HUES48 (cell line): ENCODE measurements at regions not wholly inside any gene's neighbourhood (a gene's known extent, or its start where the extent isn't known, plus 50 kb on each side); places are given as distances from the start of the nearest gene placed in this dataset.

Source experiments
- H3K27ac ChIP-seq: one replicate; pipeline ENCODE4 v1.7.0; 2013; ENCODE audit warnings: low read depth, low read length, inconsistent platforms
- H3K27me3 ChIP-seq: 2 replicates; pipeline ENCODE4 v1.6.1; 2013; ENCODE audit warnings: mild to moderate bottlenecking, low read length; ENCODE audit not compliant: control insufficient read depth, insufficient read depth
- H3K36me3 ChIP-seq: 2 replicates; pipeline ENCODE4 v1.6.1; 2013; ENCODE audit warnings: low read length; ENCODE audit not compliant: control insufficient read depth, insufficient read depth
- H3K4me1 ChIP-seq: 2 replicates; pipeline ENCODE4 v1.6.1; 2013; ENCODE audit warnings: mild to moderate bottlenecking, low read length; ENCODE audit not compliant: control insufficient read depth, insufficient read depth
- H3K4me3 ChIP-seq: 2 replicates; pipeline ENCODE4 v1.5.1; 2013; ENCODE audit warnings: mild to moderate bottlenecking, low read depth, low read length
- H3K9ac ChIP-seq: 2 replicates; pipeline ENCODE4 v1.6.1; 2013; ENCODE audit warnings: mild to moderate bottlenecking, low read depth, low read length, moderate library complexity
- H3K9me3 ChIP-seq: 2 replicates; pipeline ENCODE4 v1.6.1; 2013; ENCODE audit warnings: low read length; ENCODE audit not compliant: control insufficient read depth, insufficient read depth

DNA sequence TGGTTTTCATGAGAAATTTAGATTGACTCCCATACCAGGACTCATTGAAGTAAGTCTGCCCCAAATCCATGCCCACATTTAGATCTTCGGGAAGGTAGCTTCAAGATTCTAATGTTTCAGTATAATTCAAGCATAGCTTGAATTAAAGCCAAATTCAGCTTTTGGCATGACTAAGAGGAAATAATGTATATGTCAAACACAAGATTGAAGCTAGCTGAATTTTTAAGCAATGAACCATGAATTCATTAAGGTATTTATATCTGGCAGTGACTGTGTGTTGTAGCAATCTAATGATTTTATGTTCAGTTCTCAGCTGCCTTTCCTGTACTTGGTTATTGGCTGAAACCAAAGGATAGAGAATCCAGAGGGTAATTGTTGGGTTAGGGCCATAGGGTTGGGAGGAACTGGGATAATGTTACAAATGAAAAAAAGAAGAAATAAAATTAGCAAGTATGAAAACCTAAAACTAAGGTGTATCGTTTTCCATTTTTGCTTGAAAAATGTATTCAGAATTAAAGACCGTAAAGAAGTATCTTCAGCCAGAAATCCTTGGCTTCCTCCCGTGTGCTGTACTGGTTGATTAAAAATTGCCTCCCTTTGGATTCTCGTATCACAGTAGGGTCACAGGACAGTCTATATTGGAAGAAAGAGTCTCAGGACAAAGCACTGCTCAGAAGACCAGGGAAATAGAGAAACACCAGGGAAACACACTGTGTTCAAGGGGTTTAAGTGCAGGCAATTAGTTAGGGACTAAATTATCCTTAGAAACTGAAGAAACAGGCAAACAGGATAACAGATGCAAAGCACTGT is 119.0 kb upstream of the FN1 start:
- Histone ChIP-seq H3K4me3 (no peak overlapping the region), H3K4me1 (no peaks in the 10 kb centered on the region), H3K36me3 (no peaks in the 10 kb centered on the region), H3K9me3 (no peaks in the 10 kb centered on the region), H3K9ac (no peak overlapping the region), H3K27me3 (no peaks in the 10 kb centered on the region), H3K27ac (no peak overlapping the region)

DNA sequence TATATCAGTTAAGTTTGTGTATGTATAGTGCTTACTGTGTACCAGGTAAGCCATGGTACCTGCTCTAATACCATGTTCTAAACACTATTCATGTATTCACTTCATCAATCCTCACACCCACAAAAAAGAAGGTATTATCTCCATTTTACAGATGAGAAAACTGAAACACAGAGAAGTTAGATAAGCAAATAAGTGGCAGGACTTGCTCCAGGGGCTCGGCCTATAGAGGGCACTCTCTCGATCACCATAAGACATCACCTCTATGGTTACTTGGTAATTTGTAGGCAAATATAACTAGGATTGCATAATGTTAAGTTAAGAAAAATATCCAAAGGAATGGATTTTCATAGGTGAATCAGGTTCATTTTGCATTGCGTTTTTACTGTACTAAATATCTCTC is 118.1 kb upstream of the FN1 start:
- H3K4me1 ChIP-seq = peaks cover 5% of the 10 kb centered on the region; the same call in 1 of the 2 replicates
- no peak overlapping the region for H3K27ac ChIP-seq
- H3K4me3 ChIP-seq = no peak overlapping the region
- no peaks in the 10 kb centered on the region for H3K9me3 ChIP-seq
- no peak overlapping the region for H3K9ac ChIP-seq
- no peaks in the 10 kb centered on the region for H3K27me3 ChIP-seq
- H3K36me3 ChIP-seq = no peaks in the 10 kb centered on the region

DNA sequence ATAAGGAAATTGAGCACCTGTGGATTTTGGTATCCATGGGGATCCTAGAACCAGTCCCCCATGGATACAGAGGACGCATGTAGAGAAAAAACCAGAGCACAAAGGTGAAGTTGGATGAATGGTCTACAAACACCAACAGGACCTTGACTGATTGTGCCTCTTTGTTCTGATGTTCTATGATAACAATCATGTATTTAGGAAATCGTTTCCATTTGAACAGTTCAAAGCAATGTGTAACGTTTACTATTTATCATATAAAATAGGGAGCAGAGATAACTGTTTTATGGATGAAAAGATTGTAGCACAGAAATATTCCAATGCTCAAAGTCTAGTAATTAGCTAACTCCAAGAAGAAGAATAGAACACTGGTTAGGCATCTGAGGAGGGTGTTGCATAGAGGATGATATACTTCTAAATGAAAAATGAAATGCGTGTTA is 116.3 kb upstream of the FN1 start:
- H3K9me3 ChIP-seq = no peaks in the 10 kb centered on the region
- no peak overlapping the region for H3K27ac ChIP-seq
- no peaks in the 10 kb centered on the region for H3K36me3 ChIP-seq
- H3K4me1 ChIP-seq = peaks cover 19% of the 10 kb centered on the region; the same call in 1 of the 2 replicates
- H3K4me3 ChIP-seq = no peak overlapping the region
- H3K9ac ChIP-seq = no peak overlapping the region
- H3K27me3 ChIP-seq = no peaks in the 10 kb centered on the region

DNA sequence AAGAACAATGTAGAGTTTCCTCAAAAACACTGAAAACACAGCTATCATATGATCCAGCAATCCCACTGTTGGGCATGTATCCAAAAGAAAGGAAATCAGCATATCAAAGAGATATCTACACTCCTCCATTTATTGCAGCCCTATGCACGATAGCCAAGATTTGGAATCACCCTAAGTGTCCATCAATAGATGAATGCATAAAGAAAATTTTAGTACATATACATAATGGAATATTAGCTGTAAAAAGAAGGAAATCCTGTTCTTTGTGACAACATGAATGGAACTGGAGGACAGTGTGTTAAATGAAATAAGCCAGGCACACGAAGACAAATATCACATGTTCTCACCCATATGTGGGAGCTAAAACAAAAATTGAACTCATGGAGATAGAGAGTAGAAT is 114.5 kb upstream of the FN1 start:
- peaks cover 33% of the 10 kb centered on the region for H3K4me1 ChIP-seq
- H3K27ac ChIP-seq = no peak overlapping the region
- no peaks in the 10 kb centered on the region for H3K9me3 ChIP-seq
- no peak overlapping the region for H3K4me3 ChIP-seq
- no peaks in the 10 kb centered on the region for H3K36me3 ChIP-seq
- no peaks in the 10 kb centered on the region for H3K27me3 ChIP-seq
- H3K9ac ChIP-seq = no peak overlapping the region

DNA sequence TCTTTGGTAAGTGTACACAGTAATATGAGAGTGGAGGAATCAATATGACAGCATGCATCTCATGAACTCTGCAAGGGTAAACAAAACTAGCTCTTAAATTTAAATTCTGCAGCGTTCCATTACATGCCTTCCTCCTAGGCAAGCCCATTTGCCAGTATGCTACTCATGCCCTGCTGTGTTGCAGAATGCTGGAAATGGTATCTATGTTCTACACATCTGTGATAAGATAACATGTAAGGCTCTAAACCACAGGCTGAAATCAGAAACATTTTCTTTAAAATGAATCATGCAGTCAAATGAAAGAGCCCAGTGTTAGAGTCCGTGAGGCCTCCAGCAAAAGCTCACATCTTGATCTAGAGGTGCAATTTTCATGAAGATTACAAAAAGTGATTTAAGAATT is 112.8 kb upstream of the FN1 start:
- no peak overlapping the region for H3K4me3 ChIP-seq
- H3K36me3 ChIP-seq = no peaks in the 10 kb centered on the region
- no peaks in the 10 kb centered on the region for H3K9me3 ChIP-seq
- H3K27me3 ChIP-seq = no peaks in the 10 kb centered on the region
- H3K9ac ChIP-seq = no peak overlapping the region
- no peak overlapping the region for H3K27ac ChIP-seq
- H3K4me1 ChIP-seq = peaks cover 33% of the 10 kb centered on the region

DNA sequence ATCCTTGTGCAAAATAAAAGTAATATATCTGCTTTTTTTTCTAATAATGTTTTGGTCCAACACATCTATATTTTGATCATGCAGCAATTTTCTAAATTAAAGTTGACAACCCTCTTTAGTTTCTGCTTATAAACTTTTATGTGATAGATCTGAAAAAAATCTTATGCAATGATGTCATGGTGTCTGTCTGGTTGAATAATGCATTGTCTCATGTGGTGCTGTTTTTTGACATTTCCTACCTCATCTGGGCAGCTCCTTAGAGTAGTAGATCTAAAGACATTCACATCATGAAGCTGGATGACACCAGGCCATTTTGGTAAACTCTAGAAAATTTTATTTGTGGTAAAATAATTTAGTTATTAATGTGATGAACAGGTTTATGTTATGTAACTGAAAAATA is 106.8 kb upstream of the FN1 start:
- H3K4me3 ChIP-seq = no peak overlapping the region
- peaks cover 18% of the 10 kb centered on the region for H3K4me1 ChIP-seq
- no peak overlapping the region for H3K27ac ChIP-seq
- H3K36me3 ChIP-seq = no peaks in the 10 kb centered on the region
- no peak overlapping the region for H3K9ac ChIP-seq
- no peaks in the 10 kb centered on the region for H3K9me3 ChIP-seq
- H3K27me3 ChIP-seq = no peaks in the 10 kb centered on the region

DNA sequence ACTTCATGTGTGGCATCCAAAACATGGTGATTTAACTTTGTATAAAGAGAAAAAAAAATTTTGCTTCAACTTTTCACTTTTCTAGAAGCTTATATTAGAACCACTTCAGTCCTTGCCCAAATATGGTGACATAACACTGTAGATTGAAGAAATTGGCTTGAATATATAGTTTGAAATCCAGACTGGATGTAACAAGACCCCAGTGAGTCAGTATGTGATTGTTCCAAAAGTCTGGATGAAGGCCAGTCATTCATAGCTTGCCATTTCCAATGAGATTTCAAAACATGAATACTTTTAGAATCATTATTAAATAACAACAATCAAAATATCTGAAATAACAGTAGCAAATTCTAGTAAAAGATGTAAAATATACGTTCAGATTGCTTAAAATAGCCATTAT is 104.8 kb upstream of the FN1 start:
- H3K4me3 ChIP-seq = no peak overlapping the region
- H3K27me3 ChIP-seq = no peaks in the 10 kb centered on the region
- no peaks in the 10 kb centered on the region for H3K36me3 ChIP-seq
- H3K9ac ChIP-seq = no peak overlapping the region
- no peaks in the 10 kb centered on the region for H3K9me3 ChIP-seq
- no peak overlapping the region for H3K27ac ChIP-seq
- H3K4me1 ChIP-seq = peaks cover 7% of the 10 kb centered on the region; the same call in 1 of the 2 replicates

DNA sequence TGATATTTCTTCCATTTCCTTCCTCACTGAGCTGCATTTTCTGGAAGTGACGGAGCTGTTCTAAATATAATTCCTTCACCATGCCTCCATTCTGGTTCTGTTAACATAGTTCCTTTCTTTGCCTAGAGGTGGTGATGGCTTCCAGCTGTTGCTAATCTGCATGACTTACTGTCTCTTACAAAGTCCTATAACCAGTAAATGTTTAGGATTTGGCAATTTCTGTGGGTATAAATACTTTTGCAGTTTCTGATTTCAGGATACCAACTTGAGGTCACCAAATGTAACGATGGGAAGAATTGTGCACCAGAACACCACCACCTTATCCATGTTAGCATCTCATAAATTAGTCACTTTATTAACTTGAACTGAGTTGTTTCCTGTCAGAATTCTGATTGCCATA is 101.7 kb upstream of the FN1 start:
- Histone ChIP-seq H3K9me3 (peaks cover 13% of the 10 kb centered on the region), H3K9ac (no peak overlapping the region), H3K4me1 (peaks cover 7% of the 10 kb centered on the region; the same call in 1 of the 2 replicates), H3K27ac (no peak overlapping the region), H3K4me3 (no peak overlapping the region), H3K27me3 (no peaks in the 10 kb centered on the region), H3K36me3 (no peaks in the 10 kb centered on the region)

DNA sequence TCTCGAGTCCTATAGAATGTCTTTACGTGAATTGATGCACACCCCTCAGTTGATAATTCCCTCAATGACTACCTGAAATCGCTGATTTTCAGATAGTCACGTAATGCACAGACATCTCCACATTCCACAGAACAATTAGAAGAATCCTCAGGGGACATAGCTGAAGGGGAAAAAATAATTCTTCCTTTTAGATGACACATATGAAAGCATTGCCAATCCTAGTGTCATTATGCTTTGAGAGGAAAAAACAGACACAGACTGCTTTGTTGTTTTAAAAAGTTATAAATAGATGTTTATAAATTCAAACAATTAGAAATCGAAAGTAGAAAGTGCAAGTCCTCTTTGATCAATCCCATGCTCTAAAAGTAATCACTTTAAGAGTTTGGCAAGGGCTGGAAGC is 100.6 kb upstream of the FN1 start:
- Histone ChIP-seq H3K36me3 (no peaks in the 10 kb centered on the region), H3K4me1 (peaks cover 7% of the 10 kb centered on the region; the same call in 1 of the 2 replicates), H3K9ac (no peak overlapping the region), H3K27me3 (no peaks in the 10 kb centered on the region), H3K4me3 (no peak overlapping the region), H3K27ac (no peak overlapping the region), H3K9me3 (peaks cover 13% of the 10 kb centered on the region)

DNA sequence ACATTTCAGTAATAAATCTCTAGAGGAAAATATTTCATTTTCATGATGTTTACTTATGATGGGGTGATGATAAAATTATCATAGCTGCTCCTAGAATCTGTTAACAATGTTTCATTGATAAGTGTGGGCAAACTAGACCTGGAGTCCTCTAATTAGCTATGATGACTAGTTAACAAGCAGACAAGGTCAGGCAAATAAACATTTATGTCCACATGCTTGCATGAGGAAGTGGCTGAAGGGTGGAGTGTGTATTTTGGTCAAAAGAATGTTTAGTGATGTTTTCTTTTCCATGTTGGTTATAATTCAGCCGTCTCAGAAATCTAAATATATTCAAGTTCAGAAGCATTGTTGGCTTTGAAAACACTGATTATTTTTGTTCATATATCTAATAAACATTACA is 99.9 kb upstream of the FN1 start:
- Histone ChIP-seq H3K4me3 (no peak overlapping the region), H3K36me3 (no peaks in the 10 kb centered on the region), H3K4me1 (peaks cover 7% of the 10 kb centered on the region; the same call in 1 of the 2 replicates), H3K9ac (no peak overlapping the region), H3K27ac (no peak overlapping the region), H3K27me3 (no peaks in the 10 kb centered on the region), H3K9me3 (peaks cover 13% of the 10 kb centered on the region)

DNA sequence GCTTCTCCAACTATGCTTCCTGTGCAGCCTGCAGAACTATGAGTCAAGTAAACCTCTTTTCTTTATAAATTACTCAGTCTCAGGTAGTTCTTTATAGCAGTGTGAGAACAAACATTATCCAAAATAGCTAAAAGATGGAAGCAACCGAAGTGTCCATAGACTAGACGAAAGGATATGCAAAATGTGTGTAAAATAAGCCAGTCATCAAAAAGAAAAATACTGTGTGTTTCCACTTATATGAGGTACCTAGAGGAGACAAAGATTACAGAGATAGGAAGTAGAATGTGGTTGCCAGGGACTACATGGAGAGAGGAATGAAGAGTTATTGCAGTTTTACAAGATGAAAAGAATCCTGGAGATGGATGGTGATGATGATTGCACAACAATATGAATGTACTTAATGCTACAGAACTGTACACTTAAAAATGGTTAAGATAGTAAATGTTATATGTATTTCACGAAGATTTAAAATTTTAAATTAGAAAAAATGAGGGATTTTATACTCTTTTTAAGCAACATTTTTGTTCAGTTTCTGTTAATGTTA is 99.3 kb upstream of the FN1 start:
- no peak overlapping the region for H3K4me3 ChIP-seq
- no peaks in the 10 kb centered on the region for H3K27me3 ChIP-seq
- peaks cover 7% of the 10 kb centered on the region; the same call in 1 of the 2 replicates for H3K4me1 ChIP-seq
- peaks cover 13% of the 10 kb centered on the region for H3K9me3 ChIP-seq
- H3K36me3 ChIP-seq = no peaks in the 10 kb centered on the region
- no peak overlapping the region for H3K27ac ChIP-seq
- no peak overlapping the region for H3K9ac ChIP-seq
